Activated CD8-positive, alpha-beta T cell treated with anti-CD3 and anti-CD28 coated beads for 36 hours (primary cell): ENCODE measurements at regions not wholly inside any gene's neighbourhood (a gene's known extent, or its start where the extent isn't known, plus 50 kb on each side); places are given as distances from the start of the nearest gene placed in this dataset.
"Not testable (repeated sequence)": the region's sequence is repeated elsewhere in the genome, so short reads cannot be mapped to it uniquely, and the experiment has no call there.

Experiments used
- ATAC-seq: fragments of 200-7000 bp; cut with Tn5 transposase; one replicate; pipeline ENCODE4 v1.10.0; 2021; ENCODE audit warnings: mild to moderate bottlenecking, moderate library complexity
- CTCF ChIA-PET: fragments of 350-600 bp; sonication (Branson Sonifier 250); formaldehyde crosslinking; loops from one replicate; lab custom pipeline; 2021; ENCODE audit warnings: antibody characterized with exemption; lab: Charles Lee
- POLR2A ChIA-PET: fragments of 350-600 bp; sonication (Branson Sonifier 250); formaldehyde crosslinking; loops from one replicate; lab custom pipeline; 2021; ENCODE audit warnings: antibody characterized with exemption; lab: Charles Lee
- DNase-seq: peaks from one replicate; pipeline ENCODE4 v3.0.0-alpha.2; 2020
- H3K27ac Mint-ChIP-seq: one replicate; pipeline ENCODE4 v1.8.0; 2021; ENCODE audit warnings: mild to moderate bottlenecking, mixed read lengths
- H3K27me3 Mint-ChIP-seq: one replicate; pipeline ENCODE4 v1.8.0; 2021; ENCODE audit warnings: mixed read lengths
- H3K36me3 Mint-ChIP-seq: one replicate; pipeline ENCODE4 v1.8.0; 2021; ENCODE audit warnings: low read depth, mixed read lengths
- H3K4me1 Mint-ChIP-seq: one replicate; pipeline ENCODE4 v1.8.0; 2021; ENCODE audit warnings: low read depth, mixed read lengths
- H3K4me3 Mint-ChIP-seq: one replicate; pipeline ENCODE4 v1.8.0; 2021; ENCODE audit warnings: mild to moderate bottlenecking, moderate library complexity, mixed read lengths
- H3K9me3 Mint-ChIP-seq: one replicate; pipeline ENCODE4 v1.8.0; 2021; ENCODE audit warnings: mixed read lengths
- CTCF ChIP-seq: fragments of 200-600 bp; IDR thresholded peaks from one replicate; pipeline ENCODE4 v1.8.0; 2022; ENCODE audit warnings: antibody characterized with exemption, mild to moderate bottlenecking
- intact Hi-C: fragments of 100-400 bp; cut with micrococcal nuclease; formaldehyde crosslinking; loops from one replicate; pipeline ENCODE4 v1.10.0; 2022

GRCh38 chr5:3092664-3093063, 341.2 kb upstream of the IRX2 start:
- H3K9me3 Mint-ChIP-seq: peaks cover 3% of the 10 kb centered on the region
- H3K36me3 Mint-ChIP-seq: no peaks in the 10 kb centered on the region
- intact Hi-C loops: no loop called here
- no peak for DNase-seq
- H3K27me3 Mint-ChIP-seq: peaks cover 2% of the 10 kb centered on the region
- no peak overlapping the region for H3K4me3 Mint-ChIP-seq
- no peak overlapping the region for H3K27ac Mint-ChIP-seq
- no peaks in the 10 kb centered on the region for H3K4me1 Mint-ChIP-seq
- no peak for TF ChIP-seq CTCF
- CTCF ChIA-PET: no interaction called here
- ATAC-seq: no peak
- POLR2A ChIA-PET: no interaction called here

- TF ChIP-seq CTCF: no peak
- intact Hi-C loops: no loop called here
- Mint-ChIP-seq H3K9me3 (peaks cover 1% of the 10 kb centered on the region), H3K36me3 (no peaks in the 10 kb centered on the region), H3K4me3 (no peak overlapping the region), H3K4me1 (no peaks in the 10 kb centered on the region), H3K27me3 (peaks cover 2% of the 10 kb centered on the region), H3K27ac (no peak overlapping the region)
- ChIA-PET CTCF (no interaction called here), POLR2A (no interaction called here)
- no peak for ATAC-seq
- no peak for DNase-seq
These were observed 340.7 kb upstream of the IRX2 start for GRCh38 chr5:3092211-3092610.

GRCh38 chr5:3091040-3091774, 339.7 kb upstream of the IRX2 start:
- ChIA-PET CTCF (no interaction called here), POLR2A (no interaction called here)
- ATAC-seq: no peak

GRCh38 chr5:3090305-3090704, 338.8 kb upstream of the IRX2 start:
- H3K4me3 Mint-ChIP-seq, H3K4me1 Mint-ChIP-seq, intact Hi-C loops, H3K27ac Mint-ChIP-seq, CTCF ChIA-PET, ATAC-seq, H3K9me3 Mint-ChIP-seq, POLR2A ChIA-PET, H3K36me3 Mint-ChIP-seq, H3K27me3 Mint-ChIP-seq, DNase-seq: not testable (repeated sequence)

More at GRCh38 chr5:3091040-3091774, 339.7 kb upstream of the IRX2 start:
- DNase-seq: no peak
- TF ChIP-seq CTCF: no peak
- intact Hi-C loops: no loop called here
- H3K4me1 Mint-ChIP-seq: no peaks in the 10 kb centered on the region
- H3K27me3 Mint-ChIP-seq: peaks cover 2% of the 10 kb centered on the region
- no peak overlapping the region for H3K4me3 Mint-ChIP-seq
- H3K9me3 Mint-ChIP-seq: peaks cover 2% of the 10 kb centered on the region
- H3K36me3 Mint-ChIP-seq: no peaks in the 10 kb centered on the region
- no peak overlapping the region for H3K27ac Mint-ChIP-seq

GRCh38 chr5:3080366-3080765, 328.9 kb upstream of the IRX2 start:
- H3K9me3 Mint-ChIP-seq: peaks cover 6% of the 10 kb centered on the region
- TF ChIP-seq CTCF: no peak
- no peaks in the 10 kb centered on the region for H3K4me1 Mint-ChIP-seq
- POLR2A ChIA-PET: no interaction called here
- no peaks in the 10 kb centered on the region for H3K36me3 Mint-ChIP-seq
- no peak overlapping the region for H3K4me3 Mint-ChIP-seq
- CTCF ChIA-PET: no interaction called here
- H3K27me3 Mint-ChIP-seq: peaks cover 2% of the 10 kb centered on the region
- ATAC-seq (no peak), DNase-seq (no peak)
- H3K27ac Mint-ChIP-seq: no peak overlapping the region
- intact Hi-C loops: no loop called here
